ENCODE measurements at regions not wholly inside any gene's neighbourhood (a gene's known extent, or its start where the extent isn't known, plus 50 kb on each side); places are given as distances from the start of the nearest gene placed in this dataset.

DNA sequence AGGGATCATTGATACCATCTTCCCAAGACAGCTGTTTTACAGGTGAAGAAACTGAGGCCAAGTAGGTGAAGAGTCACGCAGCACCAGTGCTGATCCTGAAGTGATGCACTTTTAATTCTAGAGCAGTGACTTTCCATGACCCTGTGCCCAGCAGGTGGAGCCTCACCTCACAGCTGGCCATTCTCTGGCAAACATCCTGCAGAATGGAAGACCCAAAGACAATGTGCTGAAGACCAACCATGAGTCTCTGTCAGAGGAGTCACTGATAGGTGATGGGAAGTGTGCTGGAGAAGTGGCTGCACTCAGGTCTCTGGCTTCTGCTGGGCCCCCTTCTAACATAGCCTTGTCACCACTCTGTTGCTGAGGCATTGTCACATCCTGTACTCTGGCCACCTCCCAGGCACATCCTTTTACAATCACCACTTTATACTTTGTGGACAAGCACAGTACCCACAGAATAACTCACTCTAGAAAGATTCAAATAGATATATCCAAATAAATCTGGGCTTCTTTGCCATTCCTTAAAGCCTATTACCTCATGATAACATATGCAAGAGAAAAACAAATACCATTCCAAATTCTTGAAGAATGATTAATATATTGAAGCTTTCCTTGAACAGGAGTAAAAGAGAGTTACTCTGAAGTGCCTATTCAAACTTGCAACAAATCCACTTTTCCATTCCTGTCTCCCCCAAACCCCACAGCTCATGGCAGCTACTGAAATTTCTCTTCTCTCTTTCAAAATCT lies 64.1 kb upstream of the SCOC start:
- TF ChIP-seq, protein P1, sequence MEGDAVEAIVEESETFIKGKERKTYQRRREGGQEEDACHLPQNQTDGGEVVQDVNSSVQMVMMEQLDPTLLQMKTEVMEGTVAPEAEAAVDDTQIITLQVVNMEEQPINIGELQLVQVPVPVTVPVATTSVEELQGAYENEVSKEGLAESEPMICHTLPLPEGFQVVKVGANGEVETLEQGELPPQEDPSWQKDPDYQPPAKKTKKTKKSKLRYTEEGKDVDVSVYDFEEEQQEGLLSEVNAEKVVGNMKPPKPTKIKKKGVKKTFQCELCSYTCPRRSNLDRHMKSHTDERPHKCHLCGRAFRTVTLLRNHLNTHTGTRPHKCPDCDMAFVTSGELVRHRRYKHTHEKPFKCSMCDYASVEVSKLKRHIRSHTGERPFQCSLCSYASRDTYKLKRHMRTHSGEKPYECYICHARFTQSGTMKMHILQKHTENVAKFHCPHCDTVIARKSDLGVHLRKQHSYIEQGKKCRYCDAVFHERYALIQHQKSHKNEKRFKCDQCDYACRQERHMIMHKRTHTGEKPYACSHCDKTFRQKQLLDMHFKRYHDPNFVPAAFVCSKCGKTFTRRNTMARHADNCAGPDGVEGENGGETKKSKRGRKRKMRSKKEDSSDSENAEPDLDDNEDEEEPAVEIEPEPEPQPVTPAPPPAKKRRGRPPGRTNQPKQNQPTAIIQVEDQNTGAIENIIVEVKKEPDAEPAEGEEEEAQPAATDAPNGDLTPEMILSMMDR (IDR thresholded peaks at IDR 0.05): no peak
- no peak for TF ChIP-seq POLR2A (IDR thresholded peaks at IDR 0.05)
